C4-2B (cell line): ENCODE measurements at regions not wholly inside any gene's neighbourhood (a gene's known extent, or its start where the extent isn't known, plus 50 kb on each side); places are given as distances from the start of the nearest gene placed in this dataset.

Experiments
- H3K27ac ChIP-seq: fragments of 450-650 bp; 2 replicates; pipeline ENCODE4 v1.5.1; 2017
- ZFX ChIP-seq: fragments of 450-650 bp; IDR thresholded peaks from 2 replicates; pipeline ENCODE4 v1.6.1; 2017
- TF ChIP-seq, protein P1 (sequence below): fragments of 450-650 bp; conservative IDR thresholded peaks from 2 replicates; pipeline ENCODE4 v1.5.1; 2017; ENCODE audit warnings: mild to moderate bottlenecking

DNA sequence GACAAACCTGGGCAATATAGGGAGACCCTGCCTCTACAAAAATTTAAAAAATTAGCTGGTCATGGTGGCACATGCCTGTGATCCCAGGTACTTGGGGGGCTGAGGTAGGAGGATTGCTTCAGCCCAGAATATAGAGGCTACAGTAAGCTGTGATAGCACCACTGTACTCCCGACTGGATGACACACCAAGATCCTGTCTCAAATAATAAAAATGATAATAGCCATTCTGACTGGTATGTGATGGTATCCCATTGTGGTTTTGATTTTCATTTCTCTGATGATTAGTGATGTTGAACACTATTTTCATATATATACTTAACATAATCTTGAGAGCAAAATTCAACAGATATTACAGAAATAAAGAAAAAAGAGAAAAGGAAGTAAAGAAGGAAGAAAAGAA lies 1491.0 kb upstream of the PIK3C3 start:
- no peak overlapping the region for H3K27ac ChIP-seq
- TF ChIP-seq ZFX: no peak
- TF ChIP-seq, protein P1, sequence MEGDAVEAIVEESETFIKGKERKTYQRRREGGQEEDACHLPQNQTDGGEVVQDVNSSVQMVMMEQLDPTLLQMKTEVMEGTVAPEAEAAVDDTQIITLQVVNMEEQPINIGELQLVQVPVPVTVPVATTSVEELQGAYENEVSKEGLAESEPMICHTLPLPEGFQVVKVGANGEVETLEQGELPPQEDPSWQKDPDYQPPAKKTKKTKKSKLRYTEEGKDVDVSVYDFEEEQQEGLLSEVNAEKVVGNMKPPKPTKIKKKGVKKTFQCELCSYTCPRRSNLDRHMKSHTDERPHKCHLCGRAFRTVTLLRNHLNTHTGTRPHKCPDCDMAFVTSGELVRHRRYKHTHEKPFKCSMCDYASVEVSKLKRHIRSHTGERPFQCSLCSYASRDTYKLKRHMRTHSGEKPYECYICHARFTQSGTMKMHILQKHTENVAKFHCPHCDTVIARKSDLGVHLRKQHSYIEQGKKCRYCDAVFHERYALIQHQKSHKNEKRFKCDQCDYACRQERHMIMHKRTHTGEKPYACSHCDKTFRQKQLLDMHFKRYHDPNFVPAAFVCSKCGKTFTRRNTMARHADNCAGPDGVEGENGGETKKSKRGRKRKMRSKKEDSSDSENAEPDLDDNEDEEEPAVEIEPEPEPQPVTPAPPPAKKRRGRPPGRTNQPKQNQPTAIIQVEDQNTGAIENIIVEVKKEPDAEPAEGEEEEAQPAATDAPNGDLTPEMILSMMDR: no peak

DNA sequence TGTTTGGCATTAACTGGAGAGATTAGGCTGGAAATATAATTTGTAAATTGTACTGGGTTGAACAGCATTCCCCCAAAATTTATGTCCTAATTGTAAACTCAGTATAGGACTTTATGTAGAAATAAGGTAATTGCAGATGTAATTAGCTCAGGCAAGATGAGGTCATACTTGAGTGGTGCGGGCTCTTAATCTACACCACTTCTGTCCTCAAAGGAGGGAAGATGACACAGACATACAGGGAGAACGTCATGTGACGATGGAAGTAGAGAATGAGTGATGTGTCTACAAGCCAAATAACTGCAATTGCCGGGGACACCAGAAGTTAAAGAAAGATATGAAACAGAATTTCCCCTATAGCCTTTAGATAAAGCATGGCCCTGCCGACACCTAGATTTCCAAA lies 1501.1 kb upstream of the PIK3C3 start:
- no peak for TF ChIP-seq ZFX
- TF ChIP-seq, protein P1: no peak
- no peak overlapping the region for H3K27ac ChIP-seq

DNA sequence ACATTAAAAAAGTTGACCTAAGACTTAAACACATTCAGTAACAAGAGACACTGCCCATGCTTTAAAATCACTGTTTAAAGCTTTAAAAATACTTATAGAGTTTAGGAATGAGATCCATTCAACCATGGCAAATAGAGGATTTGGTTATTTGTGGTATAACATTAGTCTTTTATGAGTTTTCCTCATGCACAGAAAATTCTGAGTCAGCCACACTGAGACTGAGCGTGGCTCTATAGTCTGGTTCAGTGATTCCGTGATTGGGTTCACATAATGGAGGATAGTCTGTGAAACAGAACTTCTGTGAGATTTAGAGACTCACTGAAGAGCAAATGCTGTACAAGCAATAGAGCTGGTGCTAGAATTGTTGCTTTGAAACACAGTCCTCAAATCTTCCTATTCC lies 1502.4 kb upstream of the PIK3C3 start:
- no peak for TF ChIP-seq ZFX
- no peak overlapping the region for H3K27ac ChIP-seq

DNA sequence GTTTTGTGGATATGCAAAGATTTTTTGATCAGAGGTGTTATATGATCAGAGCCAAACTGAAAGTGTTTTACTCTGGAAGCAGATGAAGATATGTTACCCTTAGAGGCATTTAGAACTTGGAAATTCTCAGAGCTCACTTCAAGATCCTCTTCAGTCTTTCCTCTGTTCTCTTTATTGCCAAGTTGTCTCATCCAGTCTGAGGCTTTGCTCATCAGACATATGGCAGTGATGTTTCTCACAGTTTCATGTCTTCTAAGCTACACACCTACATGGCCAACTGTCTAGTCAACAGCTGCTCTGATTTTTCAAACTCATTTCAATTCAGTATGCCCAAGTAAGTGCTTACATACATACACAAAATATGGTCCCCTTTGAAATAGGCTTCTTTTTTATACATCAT lies 1504.3 kb upstream of the PIK3C3 start:
- TF ChIP-seq, protein P1: no peak
- no peak for TF ChIP-seq ZFX
- H3K27ac ChIP-seq: no peak overlapping the region

DNA sequence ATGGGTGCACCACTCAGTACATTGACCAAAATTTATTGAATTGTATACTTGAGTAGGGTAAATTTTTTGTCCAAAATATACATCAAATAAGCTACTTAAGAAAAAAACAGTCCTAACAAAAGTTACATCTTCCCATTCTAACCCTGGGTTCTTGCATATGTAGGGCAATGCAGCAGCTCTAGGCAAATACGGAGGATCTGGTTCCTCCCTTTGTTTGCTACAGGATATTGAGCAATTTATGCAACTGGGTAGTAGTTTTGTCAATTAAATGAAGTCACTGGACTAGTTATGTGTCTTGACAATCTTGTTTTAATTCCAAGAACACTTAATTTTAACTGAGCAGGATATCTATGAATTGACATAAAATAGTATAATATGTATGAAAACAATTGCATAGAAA lies 1507.2 kb upstream of the PIK3C3 start:
- H3K27ac ChIP-seq: no peak overlapping the region
- no peak for TF ChIP-seq ZFX
- TF ChIP-seq, protein P1: no peak

DNA sequence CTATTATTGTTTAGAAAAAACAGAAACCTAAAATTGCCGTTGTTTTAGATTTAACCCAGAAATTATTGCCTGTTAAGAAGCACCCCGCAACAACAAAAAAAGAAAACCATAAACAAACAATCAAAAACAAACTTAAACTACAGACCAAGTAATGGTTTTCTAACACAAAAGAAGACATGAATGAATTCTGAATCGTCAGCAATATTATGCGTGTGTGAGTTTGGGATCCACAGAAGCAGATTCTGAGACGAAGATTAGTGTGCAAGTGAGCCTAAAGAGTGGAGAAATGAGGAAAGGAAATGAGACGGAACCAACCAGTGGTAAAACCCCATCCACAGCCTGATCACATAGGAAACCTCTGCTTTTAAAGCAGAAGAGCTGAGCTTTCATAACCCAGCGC lies 1514.9 kb upstream of the PIK3C3 start:
- H3K27ac ChIP-seq: no peak overlapping the region
- TF ChIP-seq ZFX: no peak
- TF ChIP-seq, protein P1: no peak

DNA sequence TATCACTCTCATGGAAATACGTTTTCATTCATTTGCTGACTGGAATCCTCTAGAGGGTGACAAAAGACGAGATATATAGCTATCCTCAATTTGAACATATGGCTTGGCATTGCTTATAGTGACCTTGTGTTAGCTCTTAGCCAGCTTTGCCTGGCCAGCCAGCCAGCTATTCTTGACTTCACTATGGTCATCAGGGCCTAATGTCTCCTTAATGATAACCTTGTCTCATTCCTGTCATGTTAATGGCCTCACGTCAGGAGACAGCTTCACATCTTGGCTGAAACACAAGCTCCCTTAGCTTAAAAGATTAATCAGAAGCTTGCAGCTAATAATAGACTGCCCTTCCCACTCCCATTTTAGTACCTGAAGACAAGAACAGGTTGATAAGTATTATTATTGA lies 1517.5 kb upstream of the PIK3C3 start:
- TF ChIP-seq ZFX: no peak
- TF ChIP-seq, protein P1: no peak
- no peak overlapping the region for H3K27ac ChIP-seq

DNA sequence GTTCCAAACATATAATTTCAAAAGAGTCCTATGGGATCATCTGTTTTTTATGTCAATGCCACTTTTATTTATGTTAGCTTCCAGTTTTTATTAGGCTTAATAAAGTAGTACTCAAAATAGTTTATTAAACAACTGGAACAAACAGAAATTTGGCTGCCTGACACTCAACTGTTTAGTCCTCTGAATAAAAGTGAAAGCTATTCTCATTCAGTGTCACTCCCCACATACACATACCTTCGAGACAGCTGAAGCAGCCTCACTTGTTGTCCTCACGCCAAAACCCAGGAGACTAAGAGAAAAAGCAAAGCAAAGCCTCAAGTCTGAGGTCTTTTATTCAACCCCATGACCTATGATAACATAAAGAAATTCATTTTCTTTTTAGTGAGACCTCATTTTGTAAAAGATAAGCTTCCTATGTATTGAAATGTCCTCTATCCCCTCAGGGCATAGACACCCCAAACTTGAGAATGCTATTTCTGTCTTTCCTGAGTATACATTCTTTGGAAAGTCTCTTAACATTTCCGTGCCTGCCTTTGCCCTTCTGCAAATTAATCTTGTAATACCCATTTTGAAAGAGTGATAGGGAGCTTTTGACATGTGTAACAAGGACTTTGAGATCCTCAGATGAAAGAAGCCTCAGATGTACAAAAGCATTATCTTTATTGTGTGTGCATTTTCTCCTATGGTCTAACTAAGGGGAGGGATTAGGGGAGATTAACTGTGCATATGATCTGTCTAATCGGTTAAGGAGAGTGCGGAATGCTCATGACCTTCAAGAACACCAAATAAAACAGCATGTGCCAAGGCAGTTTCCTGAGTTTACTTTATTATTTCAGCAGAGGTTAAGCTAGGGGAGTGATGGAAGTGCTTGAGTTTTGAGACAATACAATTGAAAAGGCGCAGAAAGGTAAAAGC lies 1523.7 kb upstream of the PIK3C3 start:
- no peak overlapping the region for H3K27ac ChIP-seq
- TF ChIP-seq ZFX: no peak
- TF ChIP-seq, protein P1: no peak
